ENCODE measurements at regions not wholly inside any gene's neighbourhood (a gene's known extent, or its start where the extent isn't known, plus 50 kb on each side); places are given as distances from the start of the nearest gene placed in this dataset.

DNA sequence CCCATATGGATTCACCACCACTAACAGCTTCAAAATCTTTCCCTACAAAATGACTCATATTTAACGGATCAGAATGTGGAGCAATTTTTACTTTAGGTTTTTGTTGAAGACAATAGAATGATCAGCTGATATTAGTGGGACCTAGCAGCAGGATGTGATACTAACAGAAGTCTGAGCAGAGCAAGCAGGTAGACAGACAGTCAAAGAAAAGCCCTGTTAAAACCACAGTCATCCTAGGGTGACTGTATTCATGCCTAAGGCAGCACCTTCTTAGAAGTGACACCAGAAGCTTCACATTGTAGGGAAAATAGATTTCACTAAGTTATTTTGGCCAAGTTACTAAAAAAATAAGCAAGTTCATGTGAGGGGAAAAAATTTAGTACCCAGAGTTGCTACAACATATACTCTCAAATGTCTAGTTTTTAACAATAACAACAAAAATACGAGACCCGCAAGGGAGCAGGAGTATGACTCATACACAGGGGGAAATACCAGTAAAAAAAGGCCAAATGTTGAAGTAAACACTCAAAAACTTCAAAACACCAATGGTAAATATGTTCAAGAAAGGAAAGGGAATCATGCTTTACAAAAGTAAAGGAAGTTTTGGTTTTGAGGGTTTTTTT lies 590.9 kb downstream of the EPHA3 start:
- CTCF ChIA-PET (ENCODE audit: partially characterized antibody) = no interaction called here
- H3K4me1 ChIP-seq (replicated peaks in 1 of 4; ENCODE audit: control insufficient read depth in 3 of 4, insufficient read depth in 4 of 4, low read length in 3 of 4) = no peaks in the 10 kb centered on the region
- TF ChIP-seq HDAC2 (IDR thresholded peaks at IDR 0.05; ENCODE audit: borderline replicate concordance in 1 of 2, low read depth in 2 of 2, low read length in 2 of 2) (no peak), KDM1A (IDR thresholded peaks at IDR 0.05; ENCODE audit: borderline replicate concordance, low read length) (no peak), RFX5 (IDR thresholded peaks at IDR 0.05; ENCODE audit: borderline replicate concordance, low read depth, low read length) (no peak), EP300 (IDR thresholded peaks at IDR 0.05; ENCODE audit: borderline replicate concordance in 1 of 2, low read depth in 2 of 2, low read length in 2 of 2) (no peak), CHD1 (IDR thresholded peaks at IDR 0.05; ENCODE audit: low read depth, low read length) (no peak), YY1 (IDR thresholded peaks at IDR 0.05; ENCODE audit: low read depth, low read length) (no peak), SP1 (IDR thresholded peaks at IDR 0.05; ENCODE audit: low read depth, low read length) (no peak), RXRA (IDR thresholded peaks at IDR 0.05; ENCODE audit: insufficient read depth, low read depth, low read length) (no peak), POLR2A (IDR thresholded peaks at IDR 0.05; ENCODE audit: control extremely low read depth in 1 of 2, low read depth in 2 of 2, low read length in 2 of 2) (no peak), CEBPB (IDR thresholded peaks at IDR 0.05; ENCODE audit: low read depth, low read length) (no peak), BCL11A (IDR thresholded peaks at IDR 0.05; ENCODE audit: low read depth in 2 of 2, low read length in 2 of 2) (no peak), CHD2 (IDR thresholded peaks at IDR 0.05; ENCODE audit: low read length) (no peak)
- TF ChIP-seq, protein P1, sequence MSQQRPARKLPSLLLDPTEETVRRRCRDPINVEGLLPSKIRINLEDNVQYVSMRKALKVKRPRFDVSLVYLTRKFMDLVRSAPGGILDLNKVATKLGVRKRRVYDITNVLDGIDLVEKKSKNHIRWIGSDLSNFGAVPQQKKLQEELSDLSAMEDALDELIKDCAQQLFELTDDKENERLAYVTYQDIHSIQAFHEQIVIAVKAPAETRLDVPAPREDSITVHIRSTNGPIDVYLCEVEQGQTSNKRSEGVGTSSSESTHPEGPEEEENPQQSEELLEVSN (IDR thresholded peaks at IDR 0.05) = no peak
- TF ChIP-seq, protein P2, sequence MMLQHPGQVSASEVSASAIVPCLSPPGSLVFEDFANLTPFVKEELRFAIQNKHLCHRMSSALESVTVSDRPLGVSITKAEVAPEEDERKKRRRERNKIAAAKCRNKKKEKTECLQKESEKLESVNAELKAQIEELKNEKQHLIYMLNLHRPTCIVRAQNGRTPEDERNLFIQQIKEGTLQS (IDR thresholded peaks at IDR 0.05; ENCODE audit: insufficient read depth, low read depth, low read length) = no peak

More for the DNA sequence above, 590.9 kb downstream of the EPHA3 start:
- H4K5ac ChIP-seq (ENCODE audit: insufficient read length, low read depth, low read length) = no peak overlapping the region
- H3K14ac ChIP-seq (ENCODE audit: insufficient read length) = no peak overlapping the region
- H3K4me3 ChIP-seq (ENCODE audit: extremely low read depth in 1 of 4, insufficient read depth in 2 of 4, low read depth in 3 of 4, low read length in 4 of 4) = no peak overlapping the region
- H3K23ac ChIP-seq (ENCODE audit: insufficient read length) = no peak overlapping the region
- H3K18ac ChIP-seq (ENCODE audit: extremely low read depth, low read length) = no peak overlapping the region
- no peaks in the 10 kb centered on the region for H3K36me3 ChIP-seq (ENCODE audit: control insufficient read depth in 2 of 4, insufficient read depth in 4 of 4, low read length in 3 of 4)
- H2BK15ac ChIP-seq (ENCODE audit: low read length) = no peak overlapping the region
- no peak overlapping the region for H3K4ac ChIP-seq (replicated peaks; ENCODE audit: insufficient read length, low read depth, low read length)
- no peak overlapping the region for H4K91ac ChIP-seq (replicated peaks; ENCODE audit: insufficient read length, low read length)
- no peaks in the 10 kb centered on the region for H3K79me2 ChIP-seq (ENCODE audit: control insufficient read depth in 1 of 2, insufficient read depth in 2 of 2, low read length in 2 of 2)
- no peak overlapping the region for H3K9ac ChIP-seq (replicated peaks in 1 of 4; ENCODE audit: extremely low read depth in 1 of 4, low read depth in 3 of 4, low read length in 3 of 4)
- H2BK20ac ChIP-seq (ENCODE audit: low read length) = no peak overlapping the region
- H3K4me2 ChIP-seq (ENCODE audit: insufficient read depth in 1 of 2, low read depth in 2 of 2, low read length in 2 of 2) = no peak overlapping the region
- no peak overlapping the region for H2AFZ ChIP-seq (ENCODE audit: low read length)
- FAIRE-seq (no peak), DNase-seq (ENCODE audit: low read depth in 1 of 2, low spot score in 2 of 2) (no peak)
- H2AK5ac ChIP-seq (ENCODE audit: low read depth, low read length) = no peak overlapping the region
- H3K27me3 ChIP-seq (replicated peaks in 1 of 4; ENCODE audit: control insufficient read depth in 3 of 4, extremely low read depth in 1 of 4, insufficient read depth in 3 of 4, low read length in 3 of 4) = no peaks in the 10 kb centered on the region
- H3K79me1 ChIP-seq (ENCODE audit: low read depth, low read length) = no peaks in the 10 kb centered on the region
- WGBS, 2 experiments (ENCODE audit: extremely low coverage in 1 of 2, insufficient coverage in 1 of 2, insufficient read length in 1 of 2, insufficient replicate concordance in 2 of 2, low coverage in 1 of 2, low lambda C conversion rate in 2 of 2, missing lambda C conversion rate in 1 of 2) = 96% methylated on average over 3 of the region's 3 CpGs; no CpG with 5 or more reads in 1 of the 2 experiments
- H2BK120ac ChIP-seq (replicated peaks; ENCODE audit: low read depth, low read length) = no peak overlapping the region
- POLR2A ChIA-PET (ENCODE audit: partially characterized antibody) = no interaction called here
- H3K27ac ChIP-seq (ENCODE audit: low read depth, low read length) = no peak overlapping the region
- H2BK12ac ChIP-seq (ENCODE audit: low read depth, low read length) = no peak overlapping the region
- no peaks in the 10 kb centered on the region; a peak in 1 of 4 replicates for H3K9me3 ChIP-seq (ENCODE audit: insufficient read depth in 2 of 2, low read depth in 1 of 2, low read length in 1 of 2)
- H3K56ac ChIP-seq (replicated peaks; ENCODE audit: insufficient read length, low read depth, low read length) = no peak overlapping the region
- no peaks in the 10 kb centered on the region for H3K23me2 ChIP-seq (ENCODE audit: low read depth, low read length)
- H2BK5ac ChIP-seq (ENCODE audit: low read depth, low read length) = no peak overlapping the region
- no peaks in the 10 kb centered on the region for H4K20me1 ChIP-seq (replicated peaks in 1 of 2; ENCODE audit: control insufficient read depth in 1 of 2, insufficient read depth in 2 of 2, low read length in 2 of 2)
- no peak overlapping the region for H4K8ac ChIP-seq (ENCODE audit: extremely low read depth, insufficient read depth, low read length)

All from H1 (cell line).